Small intestine (tissue), 7 donors: ENCODE measurements at regions not wholly inside any gene's neighbourhood (a gene's known extent, or its start where the extent isn't known, plus 50 kb on each side); places are given as distances from the start of the nearest gene placed in this dataset.
"Not testable (repeated sequence)": the region's sequence is repeated elsewhere in the genome, so short reads cannot be mapped to it uniquely, and the experiment has no call there.

Experiments used
- DNase-seq, 2 donors: peaks; one replicate each; pipeline versions ENCODE4 v3.0.0 to v3.0.0-alpha.2; 2013
- FAIRE-seq: peaks from 2 replicates; lab custom pipeline; 2012; peaks lifted over from hg19 to GRCh38; lab: Jason Lieb, UNC
- H3K27ac ChIP-seq, 3 donors: one replicate each; pipeline ENCODE4 v1.5.1; 2013; ENCODE audit warnings: low read length in 2 of 3, mild to moderate bottlenecking in 2 of 3, control low read depth in 1 of 3, inconsistent platforms in 1 of 3, low read depth in 1 of 3, moderate library complexity in 1 of 3
- H3K27me3 ChIP-seq, 3 donors: one replicate each; pipeline ENCODE4 v1.6.1; 2013; ENCODE audit warnings: low read length in 3 of 3, inconsistent platforms in 1 of 3; ENCODE audit not compliant: control insufficient read depth in 3 of 3, insufficient read depth in 3 of 3
- H3K36me3 ChIP-seq, 3 donors: one replicate each; pipeline ENCODE4 v1.6.1; 2013; ENCODE audit warnings: low read length in 3 of 3, inconsistent platforms in 1 of 3, low read depth in 1 of 3, mild to moderate bottlenecking in 1 of 3, moderate library complexity in 1 of 3; ENCODE audit not compliant: control insufficient read depth in 3 of 3, insufficient read depth in 2 of 3
- H3K4me1 ChIP-seq, 3 donors: one replicate each; pipeline ENCODE4 v1.6.1; 2013; ENCODE audit warnings: low read length in 2 of 3, inconsistent platforms in 1 of 3, low read depth in 1 of 3, mild to moderate bottlenecking in 1 of 3, moderate library complexity in 1 of 3; ENCODE audit not compliant: control insufficient read depth in 3 of 3, insufficient read depth in 2 of 3
- H3K4me3 ChIP-seq, 3 donors: one replicate each; pipeline ENCODE4 v1.5.1; 2013; ENCODE audit warnings: low read length in 3 of 3, control low read depth in 1 of 3, inconsistent platforms in 1 of 3, low read depth in 1 of 3, mild to moderate bottlenecking in 1 of 3, moderate library complexity in 1 of 3
- H3K9me3 ChIP-seq, 2 donors: one replicate each; pipeline ENCODE4 v1.6.1; 2013; ENCODE audit warnings: low read depth in 1 of 2, low read length in 1 of 2; ENCODE audit not compliant: control insufficient read depth in 2 of 2, insufficient read depth in 1 of 2
- WGBS, 3 donors: extraction: QIAGEN DNeasy Blood & Tissue Kit; methylation state at CpG; one replicate each; pipeline ENCODE4 v1.1.7; 2013; 5-methylcytosine and 5-hydroxymethylcytosine counted together
- donor health status: healthy with polysubstance abuse.
- donor health status: control.
- donor health status: control.
- donor health status: Bipolar disorder and iron deficiency.
- donor health status: healthy.

DNA sequence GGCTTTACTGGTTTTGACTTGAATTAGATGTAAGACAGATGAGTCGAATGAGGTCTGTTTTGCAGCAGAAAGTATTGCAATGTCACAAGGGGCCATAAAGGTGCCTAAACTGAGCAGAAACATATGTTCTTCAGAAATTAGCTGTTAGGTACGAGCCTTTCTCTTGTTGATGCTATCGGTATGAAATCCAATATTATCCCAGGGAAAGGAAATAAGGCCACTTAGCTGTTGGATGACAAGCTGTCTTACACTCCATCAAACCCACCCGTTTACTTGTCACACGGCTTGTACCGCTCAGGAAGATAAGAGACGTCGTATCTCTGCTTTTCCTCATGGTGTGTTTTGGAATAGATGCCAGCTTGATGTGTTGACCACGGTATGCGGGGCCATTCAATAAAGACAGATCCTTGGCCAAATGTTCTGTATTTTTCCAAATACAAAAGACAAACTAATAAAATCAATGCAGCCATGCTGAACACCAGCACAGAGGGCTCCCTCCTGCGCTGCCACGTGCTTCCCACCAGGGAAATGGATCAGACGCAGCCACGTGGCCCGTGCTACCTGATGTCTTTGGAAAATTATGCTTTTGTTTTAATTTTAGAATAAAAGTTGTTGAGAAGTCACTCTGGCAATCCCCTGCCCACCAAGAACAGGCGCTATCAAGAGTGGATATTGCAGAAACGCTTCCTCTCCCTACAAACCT is 255.9 kb upstream of the SULF2 start:
- FAIRE-seq (no peak), DNase-seq (no peak)
- Histone ChIP-seq H3K9me3 (peaks cover 0 to 4% of the 10 kb centered on the region in 2 donors), H3K4me3 (no peak overlapping the region), H3K27ac (no peak overlapping the region), H3K36me3 (no peaks in the 10 kb centered on the region), H3K4me1 (no peaks in the 10 kb centered on the region), H3K27me3 (peaks cover 0 to 3% (median 0%) of the 10 kb centered on the region in 3 donors)
- WGBS, 3 donors = 60 to 65% (median 61%) methylated on average over 17 of the region's 17 CpGs

DNA sequence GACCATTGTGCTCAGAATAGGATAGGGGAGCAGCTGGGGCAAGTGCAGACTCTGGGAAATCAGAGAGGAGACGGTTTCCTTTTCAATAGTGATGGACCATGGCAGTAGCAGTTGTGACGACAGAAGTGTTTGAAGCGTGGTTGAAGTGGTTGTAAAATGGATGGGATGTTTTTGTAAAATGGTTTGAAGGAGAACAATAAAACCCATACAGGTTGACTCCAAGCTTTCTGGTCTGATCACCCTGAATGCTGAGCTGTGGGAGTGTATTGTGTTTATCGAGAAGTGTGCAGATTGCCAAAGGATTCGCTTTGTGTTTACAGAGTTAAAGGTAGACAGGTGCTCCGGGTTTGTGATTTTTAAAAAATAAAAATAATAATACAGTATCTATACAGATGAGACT is 255.2 kb upstream of the SULF2 start:
- H3K9me3 ChIP-seq = peaks cover 0 to 4% of the 10 kb centered on the region in 2 donors
- FAIRE-seq (no peak), DNase-seq (no peak)
- H3K27ac ChIP-seq = no peak overlapping the region
- H3K27me3 ChIP-seq = peaks cover 0 to 3% (median 0%) of the 10 kb centered on the region in 3 donors
- no peak overlapping the region for H3K4me3 ChIP-seq
- H3K4me1 ChIP-seq = no peaks in the 10 kb centered on the region
- H3K36me3 ChIP-seq = no peaks in the 10 kb centered on the region
- WGBS, 3 donors = 77 to 84% (median 82%) methylated on average over 6 of the region's 6 CpGs

DNA sequence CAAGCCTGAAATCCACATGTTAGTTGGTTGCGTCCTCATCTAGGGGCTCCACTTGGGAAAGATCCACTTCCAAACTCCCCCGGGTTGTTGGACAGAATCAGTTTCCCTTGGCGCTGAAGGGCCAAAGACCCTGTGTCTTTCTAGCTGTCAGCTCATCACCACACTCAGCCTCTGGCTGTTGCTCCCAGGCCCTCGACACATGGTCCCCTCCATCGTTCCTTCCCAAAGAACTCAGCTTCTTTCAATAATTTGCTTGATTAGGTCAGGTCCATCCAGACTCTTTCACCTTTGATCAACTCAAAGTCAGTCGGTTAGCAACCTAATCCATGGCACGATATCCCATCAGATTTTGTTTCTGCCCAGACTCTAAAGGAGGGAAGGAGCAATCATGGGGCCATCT is 254.8 kb upstream of the SULF2 start:
- DNase-seq = no peak
- Histone ChIP-seq H3K4me3 (no peak overlapping the region), H3K9me3 (peaks cover 0 to 7% of the 10 kb centered on the region in 2 donors), H3K4me1 (no peaks in the 10 kb centered on the region), H3K36me3 (no peaks in the 10 kb centered on the region), H3K27ac (no peak overlapping the region), H3K27me3 (peaks cover 0 to 3% (median 0%) of the 10 kb centered on the region in 3 donors)
- WGBS, 3 donors = 73 to 78% (median 77%) methylated on average over 7 of the region's 7 CpGs
- FAIRE-seq = no peak

DNA sequence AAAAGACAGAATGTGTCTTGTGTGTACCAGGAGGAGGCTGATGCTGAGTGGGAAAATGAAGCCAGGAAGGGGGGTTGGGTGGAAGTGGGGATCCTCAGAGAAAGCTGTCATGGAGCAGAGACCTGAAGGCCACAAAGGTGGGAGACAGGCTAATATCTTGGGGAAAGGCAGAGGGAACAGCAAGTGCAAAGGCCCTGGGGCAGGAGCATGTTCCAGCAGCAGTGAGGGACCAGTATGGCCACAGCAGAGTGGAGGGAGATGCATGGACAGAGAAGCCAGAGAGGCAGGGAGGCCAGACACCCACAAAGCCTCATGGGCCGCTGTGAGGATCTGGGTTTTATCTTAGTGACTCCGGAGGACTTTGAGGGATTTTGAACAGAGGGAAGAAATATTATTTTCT is 254.2 kb upstream of the SULF2 start:
- WGBS, 3 donors = 93 to 100% (median 99%) methylated on average over 2 of the region's 2 CpGs
- Histone ChIP-seq H3K4me1 (no peaks in the 10 kb centered on the region), H3K4me3 (no peak overlapping the region), H3K27ac (no peak overlapping the region), H3K27me3 (peaks cover 0 to 3% (median 0%) of the 10 kb centered on the region in 3 donors), H3K36me3 (no peaks in the 10 kb centered on the region), H3K9me3 (peaks cover 0 to 7% of the 10 kb centered on the region in 2 donors)
- FAIRE-seq (no peak), DNase-seq (no peak)

DNA sequence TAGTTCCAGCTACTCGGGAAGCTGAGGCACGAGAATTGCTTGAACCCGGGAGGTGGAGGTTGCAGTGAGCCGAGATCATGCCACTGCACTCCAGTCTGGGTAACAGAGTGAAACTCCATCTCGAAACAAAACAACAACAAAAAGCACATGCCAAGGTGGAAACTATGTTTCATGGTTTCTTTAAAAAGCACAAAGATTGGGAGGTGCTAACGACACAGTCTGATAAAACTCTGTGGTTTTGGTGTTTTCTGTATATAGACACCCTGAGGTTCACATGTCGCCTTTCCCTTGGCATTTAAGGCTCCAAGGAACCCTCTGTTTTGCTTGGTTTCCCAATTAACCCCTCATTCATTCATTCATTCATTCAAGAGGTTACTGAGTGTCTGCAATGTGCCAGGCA is 253.4 kb upstream of the SULF2 start:
- no peaks in the 10 kb centered on the region for H3K4me1 ChIP-seq
- no peak for DNase-seq
- H3K27ac ChIP-seq = no peak overlapping the region
- no peak overlapping the region for H3K4me3 ChIP-seq
- FAIRE-seq = no peak
- H3K9me3 ChIP-seq = peaks cover 0 to 7% of the 10 kb centered on the region in 2 donors
- 71 to 80% (median 78%) methylated on average over 7 of the region's 7 CpGs for WGBS, 3 donors
- H3K27me3 ChIP-seq = peaks cover 0 to 3% (median 0%) of the 10 kb centered on the region in 3 donors
- no peaks in the 10 kb centered on the region for H3K36me3 ChIP-seq

DNA sequence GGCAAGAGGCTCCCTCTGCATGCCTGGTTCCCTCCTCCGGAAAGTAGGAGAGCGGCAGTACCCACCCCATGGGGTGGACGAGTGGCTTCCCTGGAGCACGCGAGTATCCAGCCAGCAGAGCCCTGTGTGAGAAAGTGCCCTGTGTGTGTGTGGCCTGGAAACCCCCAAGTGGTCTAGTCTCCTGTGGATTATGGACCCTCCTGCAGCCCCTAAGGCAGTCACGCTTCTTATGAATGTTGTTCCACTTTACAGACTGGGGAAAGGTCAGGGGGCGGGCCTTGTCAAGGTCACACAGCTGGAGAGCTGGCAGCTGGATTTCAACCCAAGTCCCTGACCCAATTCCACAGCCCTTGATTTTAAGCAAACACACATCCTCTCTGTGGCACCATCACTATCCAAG is 252.5 kb upstream of the SULF2 start:
- not testable (repeated sequence) for H3K27me3 ChIP-seq, H3K9me3 ChIP-seq, FAIRE-seq, H3K27ac ChIP-seq, H3K4me3 ChIP-seq, H3K36me3 ChIP-seq, DNase-seq, H3K4me1 ChIP-seq
- 66 to 72% (median 68%) methylated on average over 6 to 7 of the region's 7 CpGs for WGBS, 3 donors

DNA sequence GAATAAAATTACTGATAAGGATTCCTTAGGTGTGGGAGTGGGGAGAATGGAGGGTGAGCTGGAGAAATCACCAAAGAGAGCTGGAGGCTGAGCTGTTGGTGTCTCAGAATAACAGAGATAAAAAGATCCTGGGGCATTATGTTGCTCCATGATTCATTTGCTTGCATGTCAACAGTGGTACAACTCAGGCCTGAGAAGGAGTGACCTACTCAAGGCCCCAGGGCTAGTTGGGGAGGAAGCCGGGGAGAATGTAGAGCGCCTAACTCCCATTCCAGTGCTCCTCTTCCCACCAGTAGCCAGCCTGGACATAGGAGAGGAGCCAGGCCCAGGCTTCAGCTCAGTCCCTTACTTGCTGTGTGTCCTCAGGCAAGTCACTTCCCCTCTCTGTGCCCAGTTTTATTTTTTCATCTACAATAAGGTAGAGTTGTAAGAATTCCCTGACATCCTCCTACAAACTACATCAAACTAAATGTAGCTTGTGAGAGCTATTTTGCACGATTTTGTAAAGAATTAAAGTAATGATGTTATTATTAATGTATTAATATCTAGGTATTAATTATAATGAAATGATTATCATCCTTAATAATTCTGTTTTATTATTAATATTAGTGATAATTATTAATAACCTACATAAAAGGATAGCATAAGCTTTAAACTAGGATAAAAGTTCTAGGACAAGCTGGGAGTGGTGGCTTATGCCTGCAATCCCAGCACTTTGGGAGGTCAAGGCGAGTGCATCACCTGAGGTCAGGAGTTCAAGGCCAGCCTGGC is 250.9 kb upstream of the SULF2 start:
- Histone ChIP-seq H3K27ac (no peak overlapping the region), H3K27me3 (peaks cover 0 to 2% (median 0%) of the 10 kb centered on the region in 3 donors), H3K36me3 (no peaks in the 10 kb centered on the region), H3K4me3 (no peak overlapping the region), H3K9me3 (peaks cover 0 to 7% of the 10 kb centered on the region in 2 donors), H3K4me1 (no peaks in the 10 kb centered on the region)
- FAIRE-seq (no peak), DNase-seq (no peak)
- WGBS, 3 donors = 80 to 94% (median 82%) methylated on average over 4 of the region's 4 CpGs

DNA sequence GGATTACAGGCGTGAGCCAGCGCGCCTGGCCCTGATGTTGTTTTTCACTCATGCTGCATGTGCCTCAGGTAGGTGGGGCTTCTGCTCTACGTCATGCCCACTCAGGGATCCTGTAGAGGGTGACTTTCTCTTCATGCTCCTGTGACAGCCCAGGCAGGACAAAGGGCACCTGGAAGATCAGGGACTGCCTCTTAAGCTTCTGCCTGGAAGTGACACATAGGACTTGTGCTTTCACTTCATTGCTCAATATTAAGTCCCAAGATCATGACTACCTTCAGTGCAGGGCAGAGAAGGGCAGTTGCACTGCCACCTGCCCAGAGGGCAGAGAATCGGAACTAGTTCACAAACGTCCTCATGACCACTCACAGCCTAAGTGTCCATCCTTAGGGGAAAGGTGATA is 249.5 kb upstream of the SULF2 start:
- Histone ChIP-seq H3K9me3 (peaks cover 0 to 3% of the 10 kb centered on the region in 2 donors), H3K27ac (no peak overlapping the region), H3K27me3 (peaks cover 0 to 2% (median 0%) of the 10 kb centered on the region in 3 donors), H3K4me1 (no peaks in the 10 kb centered on the region), H3K36me3 (no peaks in the 10 kb centered on the region), H3K4me3 (no peak overlapping the region)
- peak; percentile 9 to 69 for DNase-seq
- FAIRE-seq = no peak
- 54 to 79% (median 68%) methylated on average over 6 of the region's 6 CpGs for WGBS, 3 donors
